Right renal cortex interstitium (tissue), 3 donors: ENCODE measurements at regions not wholly inside any gene's neighbourhood (a gene's known extent, or its start where the extent isn't known, plus 50 kb on each side); places are given as distances from the start of the nearest gene placed in this dataset.

Experiments
- DNase-seq, 3 donors: peaks; one replicate each; pipeline ENCODE4 v3.0.0-alpha.2; 2013; ENCODE audit warnings: low read depth in 3 of 3, low spot score in 2 of 3

DNA sequence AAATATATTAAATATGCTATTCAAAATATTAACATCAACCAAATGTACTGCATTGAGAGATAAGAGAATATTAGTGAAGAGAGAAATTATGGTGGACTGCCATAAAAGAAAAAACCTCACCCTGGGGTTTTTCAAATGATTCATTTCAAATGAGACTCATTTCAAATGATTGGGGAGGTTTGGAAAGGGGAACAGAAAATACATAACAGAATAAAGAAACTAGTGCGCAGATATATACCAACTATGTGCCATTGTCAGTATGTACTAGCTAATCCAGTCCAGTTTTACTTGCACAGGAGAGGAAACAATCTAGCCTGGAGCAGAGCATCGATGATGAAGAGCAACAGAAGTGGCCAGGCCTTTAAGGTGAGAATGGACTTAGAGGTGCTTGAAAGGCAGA lies 651.6 kb upstream of the RORB start:
- no peak for DNase-seq

DNA sequence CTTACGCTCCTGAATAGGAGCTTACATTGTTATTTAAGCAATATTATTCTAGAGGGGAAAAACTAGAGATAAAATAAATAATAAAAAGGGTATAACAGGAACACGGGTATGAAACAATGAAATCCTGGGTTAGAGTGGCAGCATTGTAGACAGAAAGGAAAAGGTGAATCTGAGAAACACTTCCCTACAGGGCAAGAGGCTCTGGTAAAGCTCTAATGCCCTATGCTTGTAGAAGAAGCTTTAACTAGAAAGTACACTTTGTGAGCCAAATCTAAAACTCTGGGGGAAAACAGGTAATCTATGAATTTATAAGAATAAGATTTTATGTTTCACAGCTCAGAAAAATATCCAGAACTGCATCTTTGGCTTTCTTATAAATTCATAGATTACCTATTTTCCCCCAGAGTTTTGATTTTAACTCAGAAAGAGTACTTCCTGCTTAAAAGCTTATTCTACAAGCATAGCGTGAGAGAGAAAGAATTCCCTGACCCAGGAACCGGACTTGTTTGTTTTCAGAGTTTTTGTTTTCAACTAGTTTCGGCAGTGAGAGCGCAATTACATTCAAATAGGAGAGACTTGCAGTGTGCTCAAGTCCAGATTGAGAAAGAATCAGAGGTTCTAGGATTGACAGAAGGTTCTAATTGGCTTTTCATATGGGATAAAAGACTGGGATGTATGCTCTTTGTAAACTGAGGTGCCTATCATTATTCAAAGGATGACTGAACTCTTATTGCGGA lies 651.0 kb upstream of the RORB start:
- DNase-seq = no peak

DNA sequence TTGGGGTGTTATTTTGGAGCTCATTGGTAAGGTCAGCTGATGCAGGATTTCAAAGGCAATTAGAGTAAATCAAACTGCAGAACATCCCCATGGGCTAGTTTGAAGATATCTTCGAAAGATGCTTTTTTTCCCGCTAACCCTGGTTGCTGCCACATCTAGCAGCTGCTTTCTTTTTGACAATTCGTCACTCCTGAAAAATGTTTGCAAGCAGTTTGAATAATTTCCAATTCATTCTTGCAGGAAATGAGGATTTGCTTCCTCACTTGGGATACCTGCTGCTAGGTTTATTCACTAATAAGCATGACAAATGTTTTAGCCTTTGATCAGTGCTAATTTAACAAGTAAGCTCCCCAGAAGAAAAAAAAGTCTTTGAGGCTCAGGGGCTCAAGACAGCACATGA lies 649.6 kb upstream of the RORB start:
- DNase-seq = no peak

DNA sequence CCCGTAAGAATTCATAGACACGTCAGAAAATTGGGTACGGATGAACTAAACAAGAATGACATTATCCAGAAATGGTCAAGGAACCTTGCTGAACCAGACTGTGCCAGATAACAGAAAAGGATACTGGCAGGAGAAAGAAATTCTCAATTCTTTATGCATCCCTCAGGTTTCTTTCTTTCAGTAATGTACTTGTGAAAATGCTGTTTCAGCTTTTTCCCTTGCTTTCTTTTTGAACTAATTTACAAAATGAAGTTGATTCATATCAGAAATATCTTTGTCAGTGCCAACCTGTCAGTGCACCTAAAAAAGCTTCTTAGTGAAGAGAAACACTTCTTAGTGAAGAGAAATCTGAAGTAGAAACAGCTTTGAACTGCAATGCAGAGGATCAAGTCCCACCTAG lies 643.6 kb upstream of the RORB start:
- DNase-seq = no peak

DNA sequence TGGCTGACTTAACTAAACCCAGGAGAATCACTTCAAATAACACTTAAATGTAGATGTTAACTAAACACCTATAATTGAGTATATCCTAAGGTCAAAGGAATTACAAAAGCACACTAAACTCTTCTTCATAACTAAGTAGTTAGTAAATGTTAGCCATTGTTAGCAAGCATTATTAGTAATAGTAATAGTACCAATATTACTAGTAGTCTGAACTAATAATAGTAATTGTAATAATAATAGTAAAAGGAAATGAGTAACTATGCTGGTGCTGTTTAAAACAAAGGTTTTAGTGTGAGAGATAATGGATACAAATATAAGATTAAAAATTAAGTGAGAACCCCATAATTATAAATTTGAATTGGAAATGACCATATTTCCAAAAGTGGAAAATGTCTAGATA lies 641.9 kb upstream of the RORB start:
- DNase-seq = no peak

DNA sequence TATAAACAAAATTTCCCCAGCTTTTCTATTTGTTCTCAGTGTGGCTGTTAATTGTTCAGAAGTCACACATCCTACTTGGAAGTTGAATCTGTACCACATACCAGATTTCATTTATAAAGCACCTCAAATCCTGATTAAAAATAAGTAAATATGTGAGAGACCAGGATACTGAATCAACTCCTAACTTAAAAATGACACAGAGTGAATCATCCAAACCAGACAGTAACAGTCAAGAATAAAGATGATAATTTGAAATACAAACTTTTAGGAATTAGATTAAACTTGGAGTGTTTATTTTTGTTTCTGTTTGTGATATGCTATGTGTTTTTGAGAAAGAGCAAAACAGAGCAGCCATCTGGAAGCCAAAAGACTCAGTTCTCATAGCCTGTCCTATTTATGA lies 633.2 kb upstream of the RORB start:
- no peak for DNase-seq

DNA sequence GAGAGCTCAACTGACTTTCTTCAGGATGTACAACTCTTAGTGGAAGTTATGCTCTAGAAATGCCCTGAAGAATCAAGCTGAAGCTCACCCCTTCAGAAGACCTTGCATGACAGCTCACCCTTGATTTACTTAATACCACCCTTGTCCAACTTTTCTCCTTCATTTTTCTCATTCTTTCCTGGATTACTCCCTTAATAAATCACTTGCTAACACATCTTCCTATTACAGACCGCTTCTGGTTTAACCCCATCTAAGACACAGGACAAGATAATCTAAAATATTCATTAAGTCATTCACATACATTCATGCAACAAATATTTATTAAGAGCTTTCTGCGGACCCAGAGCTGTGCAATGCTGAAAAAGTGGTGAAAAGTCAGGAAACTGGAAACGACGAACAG lies 630.7 kb upstream of the RORB start:
- DNase-seq = no peak

DNA sequence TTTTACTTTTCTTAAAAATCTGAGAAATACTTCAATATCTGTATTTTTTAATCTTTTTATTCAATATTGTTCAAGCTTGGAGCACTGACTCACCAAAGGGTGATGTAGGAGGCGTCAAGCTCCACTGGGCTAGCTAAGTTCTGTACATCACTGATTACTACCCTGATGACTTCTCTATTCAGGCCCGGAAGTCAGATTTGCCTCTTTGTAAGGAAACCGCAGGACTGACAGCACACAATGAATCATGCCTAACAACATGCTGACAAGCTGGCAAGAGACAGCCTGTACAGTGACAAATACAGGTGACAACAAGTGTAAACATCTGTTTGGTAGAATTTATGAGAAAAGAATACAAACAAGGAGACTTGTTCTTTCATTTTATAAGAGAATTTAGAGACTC lies 627.9 kb upstream of the RORB start:
- DNase-seq = peak in 1 of 3 donors; percentile 2

DNA sequence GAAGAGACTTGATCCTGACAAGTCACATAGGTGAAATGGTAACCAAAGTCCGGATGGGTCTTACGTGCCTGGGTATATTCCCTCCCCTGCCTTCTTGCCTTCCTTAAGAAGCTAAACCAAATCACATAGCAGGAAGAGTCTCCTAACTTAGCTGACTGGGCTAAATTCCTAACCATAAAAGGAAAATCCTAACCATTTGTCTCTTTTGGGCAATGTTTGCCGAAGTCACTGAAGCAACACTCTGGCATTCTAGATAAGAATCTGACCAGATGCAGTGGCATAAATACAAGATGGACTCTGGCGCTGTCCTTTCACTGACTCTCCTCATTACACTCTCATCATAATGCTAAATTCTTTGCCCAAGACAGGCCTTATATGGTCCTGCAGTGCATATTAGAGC lies 625.5 kb upstream of the RORB start:
- DNase-seq = no peak

DNA sequence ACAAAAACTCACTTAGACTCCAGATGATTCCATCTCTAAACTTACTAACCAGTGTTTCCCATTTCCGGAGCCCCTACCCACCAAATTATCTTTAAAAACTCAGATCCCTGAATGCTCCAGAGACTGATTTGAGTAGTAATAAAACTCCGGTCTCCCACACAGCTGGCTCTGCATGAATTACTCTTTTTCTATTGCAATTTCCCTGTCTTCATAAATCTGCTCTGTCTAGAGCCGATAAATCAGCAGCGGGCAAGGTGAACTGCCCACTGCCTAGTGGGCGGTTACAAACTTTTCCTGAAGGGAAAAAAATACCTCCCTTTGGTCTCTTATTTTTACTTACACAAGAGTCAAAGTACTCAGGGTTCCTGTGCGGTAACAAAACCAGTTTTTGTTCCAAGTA lies 624.4 kb upstream of the RORB start:
- DNase-seq = peak in 1 of 3 donors; percentile 15

DNA sequence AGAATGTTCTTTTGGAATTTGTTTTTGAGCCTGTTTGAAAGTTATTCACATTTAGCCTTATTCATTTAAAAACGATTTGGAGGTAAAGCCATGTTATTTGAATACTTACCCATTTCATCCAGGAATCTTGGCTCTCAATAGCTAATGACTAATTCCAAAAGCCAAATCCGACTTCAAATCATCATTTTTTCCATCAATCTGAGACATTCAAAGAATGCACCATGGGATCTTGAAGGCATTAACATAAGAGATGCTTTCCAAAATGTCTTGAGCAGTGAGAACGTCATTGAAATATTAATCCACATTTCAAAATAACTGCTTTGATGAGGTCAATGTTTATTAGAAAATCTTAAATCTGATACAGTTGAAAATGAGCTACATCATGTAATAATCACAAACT lies 617.0 kb upstream of the RORB start:
- no peak for DNase-seq

DNA sequence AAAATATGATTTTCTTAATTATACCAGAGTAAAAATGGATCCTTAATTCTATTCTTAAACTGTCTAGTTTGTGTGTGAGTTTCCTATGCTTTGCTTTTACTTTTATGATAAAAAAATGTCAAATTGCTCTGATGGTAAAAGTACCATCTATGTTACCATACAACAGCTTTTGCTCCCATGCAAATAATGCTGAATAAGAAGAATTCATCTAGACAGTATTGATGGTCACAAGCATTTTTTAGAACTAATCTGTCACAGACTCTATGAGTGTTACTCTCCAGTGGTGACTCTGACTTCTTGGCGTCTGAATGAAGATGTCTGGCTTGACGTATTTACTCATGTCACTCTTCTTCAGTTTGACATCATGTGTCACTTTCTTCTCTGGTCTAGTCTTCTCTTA lies 608.1 kb upstream of the RORB start:
- DNase-seq = no peak

DNA sequence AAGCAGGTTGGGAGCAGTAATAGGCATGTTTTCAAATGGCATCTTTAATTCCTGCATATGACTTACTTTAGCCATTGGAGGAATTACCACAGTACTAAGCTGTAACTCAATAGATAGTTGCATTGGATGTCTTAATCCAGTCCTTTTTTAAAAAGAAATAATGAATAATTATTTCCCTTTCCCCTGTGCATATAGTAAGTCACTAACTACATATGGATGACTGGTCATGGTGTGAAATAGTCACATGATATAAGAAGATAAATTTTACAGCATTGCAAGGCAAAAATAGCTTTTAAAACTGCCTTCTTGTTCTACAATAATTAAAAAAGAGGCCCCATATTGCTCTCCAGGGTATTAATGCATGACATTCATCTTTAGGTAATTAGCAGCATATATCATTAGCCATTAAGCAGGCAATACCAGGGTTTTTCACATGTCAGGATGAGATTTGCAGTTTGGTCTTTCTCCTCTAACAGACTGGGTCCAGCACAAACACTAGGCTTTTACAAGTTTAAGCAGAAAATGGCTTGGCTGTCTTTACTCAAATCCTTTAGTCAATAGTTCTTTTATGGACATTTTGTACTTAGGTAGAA lies 606.4 kb upstream of the RORB start:
- no peak for DNase-seq

DNA sequence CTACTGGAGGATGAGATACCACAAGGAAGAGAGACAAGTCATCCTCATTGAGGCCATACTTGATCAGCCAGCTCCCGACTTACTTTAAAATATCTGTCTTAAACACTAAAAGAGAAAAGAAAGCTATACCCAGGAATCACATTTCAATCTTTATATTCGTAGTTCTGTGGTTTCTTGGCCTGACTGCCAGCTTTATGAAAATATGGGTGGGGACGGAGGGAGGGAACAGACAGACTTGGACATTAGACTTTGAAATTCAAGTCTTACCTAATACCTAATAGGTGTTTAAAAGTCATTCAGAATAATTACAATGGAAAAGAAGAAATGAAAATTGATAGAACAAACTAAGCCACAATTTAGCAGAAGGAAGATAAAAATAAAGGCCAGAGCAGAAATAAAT lies 604.8 kb upstream of the RORB start:
- no peak for DNase-seq

DNA sequence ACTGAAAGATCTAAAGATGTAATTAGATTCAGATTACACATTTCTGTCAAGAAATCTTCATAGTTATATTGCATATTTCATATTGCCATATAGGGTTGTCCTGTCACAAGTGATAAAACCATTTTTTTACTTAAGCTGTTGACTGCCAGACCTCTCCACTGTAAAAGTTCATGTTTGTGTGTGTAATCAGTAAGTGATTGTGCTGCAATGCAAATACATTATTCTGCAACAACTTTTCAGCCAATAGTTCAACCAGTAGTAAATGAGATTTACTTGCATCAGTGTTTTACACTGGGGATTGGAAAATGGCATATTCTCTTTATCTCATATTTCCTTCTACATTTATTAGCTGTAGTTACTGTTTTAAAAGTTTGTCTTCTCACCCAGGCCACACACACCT lies 603.9 kb upstream of the RORB start:
- no peak for DNase-seq

DNA sequence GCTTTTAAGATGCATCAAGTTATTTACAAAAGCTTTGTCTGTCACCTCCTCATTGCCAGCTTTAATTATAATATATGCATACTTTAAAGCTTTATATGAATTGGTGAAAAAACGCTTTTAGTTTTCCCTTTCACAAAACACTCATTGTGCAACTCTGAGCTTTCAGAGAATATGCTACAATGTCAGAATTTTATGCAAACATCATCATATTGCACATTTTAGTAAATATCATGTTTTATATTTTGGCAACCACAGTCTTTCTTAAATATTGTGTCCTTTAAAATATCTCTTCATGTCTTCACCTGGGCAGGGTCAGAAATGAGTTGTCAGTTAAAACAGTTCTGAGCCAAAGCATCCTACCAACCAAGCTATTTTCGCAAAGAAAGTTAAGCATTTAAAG lies 601.1 kb upstream of the RORB start:
- no peak for DNase-seq

DNA sequence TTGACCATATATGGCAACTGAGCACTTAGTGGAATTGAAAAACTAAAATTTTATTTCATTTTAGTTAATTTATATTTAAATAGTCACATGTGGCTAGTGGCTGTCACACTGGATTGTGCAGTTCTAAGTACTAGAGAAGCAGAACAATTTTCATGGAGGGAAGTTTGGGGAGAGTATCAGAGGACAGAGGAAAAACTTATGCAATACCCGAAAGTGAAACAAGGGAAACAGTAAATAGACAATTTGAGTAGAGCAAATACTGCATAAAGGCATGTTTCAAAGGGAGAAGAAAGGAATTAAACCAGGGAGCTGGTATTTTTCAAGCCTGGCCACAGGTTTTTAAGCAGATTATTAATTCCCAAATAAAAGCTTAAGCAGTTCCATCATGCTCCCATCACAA lies 590.5 kb upstream of the RORB start:
- DNase-seq = no peak

DNA sequence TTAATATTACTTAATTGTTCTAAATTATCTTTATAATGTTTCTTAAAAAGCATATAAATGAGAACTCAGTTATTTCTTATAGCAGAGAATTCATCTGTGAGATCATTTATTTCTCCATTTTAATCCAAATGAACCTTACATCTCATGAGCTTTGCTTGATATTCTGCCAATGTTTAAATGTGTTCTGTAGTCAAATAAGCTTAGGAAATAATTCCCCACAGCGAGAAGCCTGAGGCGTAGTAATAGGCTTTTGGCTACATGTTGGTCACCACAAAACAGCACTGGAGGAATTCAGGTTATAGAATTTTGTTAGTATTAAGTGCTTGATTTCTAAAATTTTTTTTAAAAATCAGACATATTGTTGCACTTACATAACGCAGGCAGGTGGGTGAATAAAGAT lies 585.3 kb upstream of the RORB start:
- DNase-seq = no peak

DNA sequence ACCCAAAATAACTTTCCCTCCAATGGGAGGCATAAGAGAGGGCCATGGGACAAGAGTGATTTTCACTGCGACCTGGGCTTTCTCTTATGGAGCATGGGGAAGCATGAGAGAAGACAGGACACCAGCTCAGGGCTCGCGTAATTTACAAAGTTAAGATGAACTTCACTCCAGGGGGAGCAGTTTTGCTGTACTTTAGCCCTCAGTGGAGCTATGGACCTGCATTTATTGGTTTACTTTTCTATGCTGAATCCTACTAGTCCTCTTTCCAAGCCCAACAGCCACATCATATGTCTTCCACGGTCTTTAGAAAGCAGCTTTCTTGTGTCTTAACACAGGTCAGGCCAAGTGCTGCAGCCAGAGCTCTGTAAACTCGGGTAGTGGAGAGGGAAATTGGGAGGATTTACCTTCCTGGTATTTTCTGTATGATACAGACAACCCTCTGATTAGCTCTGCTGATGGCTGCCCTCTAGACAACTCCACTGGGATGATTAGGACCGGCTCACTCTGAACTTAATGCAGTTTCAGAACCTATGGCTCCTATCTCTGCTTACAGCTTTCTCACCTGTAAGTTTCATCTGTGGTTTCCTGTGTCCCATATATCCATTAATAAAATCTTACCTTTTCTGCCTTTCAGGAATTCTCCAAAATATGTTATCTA lies 581.0 kb upstream of the RORB start:
- DNase-seq = no peak

DNA sequence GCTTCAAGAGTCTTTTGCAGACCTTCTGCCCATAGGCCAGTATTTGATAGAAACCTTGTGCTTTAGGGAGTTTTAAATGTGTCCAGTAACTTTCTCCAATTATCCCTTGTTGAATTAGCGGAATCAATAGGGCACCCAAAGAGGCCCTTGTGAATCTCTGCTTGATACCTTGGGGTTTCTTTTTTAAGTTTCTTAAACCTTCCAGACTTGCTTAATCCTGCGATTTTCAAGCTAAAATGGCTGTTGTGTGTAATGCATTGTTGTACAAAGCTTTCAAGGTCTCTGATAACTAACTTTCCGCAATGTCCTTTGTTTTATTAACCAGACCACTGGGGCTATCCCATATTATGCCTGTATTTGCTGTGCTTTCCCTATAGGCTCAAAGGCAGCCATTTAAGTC lies 577.4 kb upstream of the RORB start:
- DNase-seq = no peak

DNA sequence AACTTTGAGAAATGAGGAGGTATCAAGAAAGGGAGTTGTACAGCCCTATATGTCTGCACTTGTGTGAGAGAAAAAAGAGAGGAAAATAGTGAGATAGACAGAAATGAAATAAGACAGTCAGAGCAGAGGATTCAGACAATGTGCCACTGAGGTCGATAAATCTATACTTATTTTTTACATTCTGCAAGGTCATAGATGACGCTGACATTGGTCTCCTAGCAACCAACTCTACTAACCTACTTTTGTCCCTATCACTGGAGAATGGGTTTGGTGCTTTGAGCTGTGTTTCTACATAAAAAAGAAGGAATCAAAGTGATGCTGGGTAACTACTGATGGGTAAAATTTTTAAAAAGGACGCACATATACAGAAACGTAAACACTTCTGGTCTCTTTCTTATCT lies 573.3 kb upstream of the RORB start:
- DNase-seq = no peak

DNA sequence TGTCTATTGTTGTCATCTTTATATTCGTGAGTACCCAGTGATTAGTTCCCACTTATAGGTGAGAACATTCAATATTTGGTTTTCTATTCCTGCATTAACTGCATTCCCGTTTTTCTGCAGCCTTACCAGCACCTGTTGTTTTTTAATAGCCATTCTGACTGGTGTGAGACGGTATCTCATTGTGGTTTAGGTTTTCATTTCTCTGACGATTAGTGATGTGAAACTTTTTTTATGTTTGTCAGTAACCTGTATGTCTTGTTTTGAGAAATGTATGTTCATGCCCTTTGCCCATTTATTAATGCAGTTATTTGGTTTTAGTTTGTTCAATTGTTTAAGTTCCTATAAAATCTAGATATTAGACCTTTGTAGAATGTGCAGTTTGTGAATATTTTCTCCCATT lies 546.0 kb upstream of the RORB start:
- DNase-seq = no peak
